ENCODE measurements at regions not wholly inside any gene's neighbourhood (a gene's known extent, or its start where the extent isn't known, plus 50 kb on each side); places are given as distances from the start of the nearest gene placed in this dataset.

DNA sequence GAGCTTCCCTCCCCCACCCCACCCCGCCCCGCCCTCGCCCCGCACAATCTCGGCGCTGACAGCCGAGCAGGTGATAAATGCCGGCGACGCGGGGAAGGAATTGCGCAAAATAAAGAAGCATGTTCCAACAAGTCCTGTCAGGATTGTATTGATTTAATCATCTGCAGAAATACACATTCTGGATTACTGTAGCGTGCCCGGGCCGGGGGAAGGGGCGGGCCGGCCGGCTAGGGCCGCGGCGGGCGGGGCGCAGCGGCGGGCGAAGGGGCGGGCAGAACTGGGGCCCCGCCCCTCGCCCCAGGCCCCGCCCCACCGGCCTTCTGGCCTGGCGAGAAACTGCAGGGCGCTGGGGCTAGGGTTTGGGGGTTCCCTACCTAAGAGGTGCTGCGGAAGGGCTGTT is 88.9 kb upstream of the PAX2 start:
- no peak overlapping the region for H3K4me3 ChIP-seq (ENCODE audit: low read depth, low read length)
- TF ChIP-seq, protein P1, sequence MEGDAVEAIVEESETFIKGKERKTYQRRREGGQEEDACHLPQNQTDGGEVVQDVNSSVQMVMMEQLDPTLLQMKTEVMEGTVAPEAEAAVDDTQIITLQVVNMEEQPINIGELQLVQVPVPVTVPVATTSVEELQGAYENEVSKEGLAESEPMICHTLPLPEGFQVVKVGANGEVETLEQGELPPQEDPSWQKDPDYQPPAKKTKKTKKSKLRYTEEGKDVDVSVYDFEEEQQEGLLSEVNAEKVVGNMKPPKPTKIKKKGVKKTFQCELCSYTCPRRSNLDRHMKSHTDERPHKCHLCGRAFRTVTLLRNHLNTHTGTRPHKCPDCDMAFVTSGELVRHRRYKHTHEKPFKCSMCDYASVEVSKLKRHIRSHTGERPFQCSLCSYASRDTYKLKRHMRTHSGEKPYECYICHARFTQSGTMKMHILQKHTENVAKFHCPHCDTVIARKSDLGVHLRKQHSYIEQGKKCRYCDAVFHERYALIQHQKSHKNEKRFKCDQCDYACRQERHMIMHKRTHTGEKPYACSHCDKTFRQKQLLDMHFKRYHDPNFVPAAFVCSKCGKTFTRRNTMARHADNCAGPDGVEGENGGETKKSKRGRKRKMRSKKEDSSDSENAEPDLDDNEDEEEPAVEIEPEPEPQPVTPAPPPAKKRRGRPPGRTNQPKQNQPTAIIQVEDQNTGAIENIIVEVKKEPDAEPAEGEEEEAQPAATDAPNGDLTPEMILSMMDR (IDR thresholded peaks at IDR 0.05; ENCODE audit: low read depth, low read length) = no peak

DNA sequence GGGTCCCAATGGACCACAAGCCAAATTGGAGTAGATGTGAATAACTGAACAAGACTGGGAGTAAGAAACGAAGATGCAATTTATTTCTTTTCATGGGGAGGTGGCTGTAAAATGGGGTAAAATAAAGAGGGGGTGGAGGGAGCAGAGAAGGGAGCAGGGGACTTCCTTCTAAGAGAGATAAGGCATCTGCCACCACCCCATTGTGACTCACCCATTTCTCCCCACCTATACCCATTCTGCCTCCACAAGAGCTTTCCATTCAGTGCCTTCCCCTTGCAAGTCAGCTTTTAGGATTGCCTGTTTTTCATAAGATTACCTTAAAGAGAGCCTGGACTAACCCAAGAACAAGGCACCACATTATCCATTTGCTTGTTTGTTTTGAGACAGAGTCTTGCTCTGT is 87.1 kb upstream of the PAX2 start:
- no peak overlapping the region for H3K4me3 ChIP-seq (ENCODE audit: low read depth, low read length)
- TF ChIP-seq, protein P1 (IDR thresholded peaks at IDR 0.05; ENCODE audit: low read depth, low read length) = no peak

DNA sequence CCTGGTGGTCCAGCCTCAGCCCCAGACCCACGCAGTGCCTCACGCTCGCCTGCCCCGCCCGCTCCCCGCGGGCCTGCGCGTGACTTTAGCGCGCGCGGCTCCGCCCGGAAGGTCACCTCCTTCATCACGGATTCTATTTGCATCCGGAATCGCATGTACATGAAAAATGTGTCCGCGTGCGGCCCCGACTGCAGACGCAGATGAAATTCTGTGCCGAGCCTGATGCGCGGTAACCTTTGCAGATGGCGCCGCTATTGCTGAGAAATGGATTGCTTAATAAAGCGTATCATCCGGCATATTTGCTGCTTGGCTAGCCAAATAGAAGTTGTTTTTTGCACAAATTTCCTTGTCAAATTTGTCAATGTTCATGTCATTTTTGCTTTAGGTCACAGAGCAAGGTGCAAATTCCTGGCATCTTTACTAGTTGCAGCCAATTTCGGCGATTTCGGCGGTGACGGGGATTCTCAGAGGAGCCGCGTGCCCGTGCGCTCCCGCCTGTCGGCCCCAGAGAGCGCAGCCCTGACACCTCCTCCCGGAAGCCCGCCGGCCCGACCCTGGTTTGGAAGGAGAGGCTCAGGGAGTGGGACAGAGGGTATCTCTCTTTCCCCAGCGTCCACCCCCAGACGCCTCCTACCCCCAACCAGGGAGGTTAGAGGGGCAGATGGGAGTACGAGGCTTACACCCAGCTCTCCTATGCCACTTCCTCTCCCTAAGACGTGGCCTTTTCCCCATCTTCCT is 85.9 kb upstream of the PAX2 start:
- no peak overlapping the region for H3K4me3 ChIP-seq (ENCODE audit: low read depth, low read length)
- TF ChIP-seq, protein P1 (IDR thresholded peaks at IDR 0.05; ENCODE audit: low read depth, low read length) = no peak

DNA sequence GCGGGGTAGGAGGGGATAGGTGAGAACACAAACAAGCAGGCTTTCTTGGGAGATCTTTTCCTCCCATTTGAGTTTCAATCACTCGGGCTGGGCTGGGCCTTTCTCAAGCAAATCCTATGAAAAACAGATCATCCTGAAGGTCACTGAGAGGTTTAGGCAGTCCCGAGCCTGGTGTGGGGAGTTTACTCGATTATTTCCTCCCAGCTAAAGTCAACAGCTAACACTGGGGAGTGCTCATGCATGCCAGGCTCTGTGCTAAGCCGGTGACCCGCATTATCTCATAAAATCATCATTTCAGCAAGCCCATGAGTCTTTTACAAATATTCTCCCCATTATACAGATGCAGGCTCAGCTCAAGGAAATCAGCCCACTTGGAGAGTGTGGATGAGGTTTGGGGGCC is 85.0 kb upstream of the PAX2 start:
- TF ChIP-seq, protein P1 (IDR thresholded peaks at IDR 0.05; ENCODE audit: low read depth, low read length) = no peak
- H3K4me3 ChIP-seq (ENCODE audit: low read depth, low read length) = no peak overlapping the region

DNA sequence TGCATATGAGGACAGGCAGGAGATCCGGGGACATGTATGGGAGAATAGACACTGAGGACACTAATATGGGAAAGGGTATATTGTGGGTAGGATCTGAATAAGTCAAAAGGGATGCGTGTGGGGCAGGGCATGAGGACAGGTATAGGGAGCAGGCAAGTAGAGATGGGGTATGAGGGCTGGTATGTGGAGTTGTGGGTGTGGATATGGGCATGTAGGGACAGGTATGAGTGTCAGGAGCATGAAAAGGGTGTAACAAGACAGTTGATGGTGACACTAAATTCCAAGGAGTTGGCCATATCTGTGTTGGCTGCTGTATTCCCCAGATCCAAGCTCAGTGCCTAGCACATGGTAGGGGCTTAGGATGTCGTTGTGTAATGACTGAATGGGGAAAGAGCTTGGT is 84.4 kb upstream of the PAX2 start:
- TF ChIP-seq, protein P1 (IDR thresholded peaks at IDR 0.05; ENCODE audit: low read depth, low read length) = no peak
- no peak overlapping the region for H3K4me3 ChIP-seq (ENCODE audit: low read depth, low read length)

DNA sequence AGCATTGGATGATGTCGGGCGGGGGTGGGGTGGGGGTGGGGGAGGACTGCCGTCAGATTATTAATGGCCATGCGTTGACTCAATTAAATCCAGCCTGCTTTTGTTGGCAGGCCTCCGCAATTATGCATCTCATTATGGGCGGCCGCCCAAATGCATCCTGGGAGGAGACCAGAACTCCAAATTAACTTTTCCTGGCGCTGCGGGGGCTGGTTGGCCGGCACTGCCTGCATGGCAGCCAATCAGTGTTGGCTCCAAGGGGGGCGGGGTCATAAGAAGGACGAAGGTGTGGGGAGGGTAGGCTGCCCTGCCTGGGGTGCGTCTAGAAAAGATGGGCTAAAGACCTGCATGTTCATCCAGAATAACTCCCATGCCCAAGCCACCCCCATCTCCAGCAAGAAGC is 83.9 kb upstream of the PAX2 start:
- TF ChIP-seq, protein P1 (IDR thresholded peaks at IDR 0.05; ENCODE audit: low read depth, low read length) = no peak

DNA sequence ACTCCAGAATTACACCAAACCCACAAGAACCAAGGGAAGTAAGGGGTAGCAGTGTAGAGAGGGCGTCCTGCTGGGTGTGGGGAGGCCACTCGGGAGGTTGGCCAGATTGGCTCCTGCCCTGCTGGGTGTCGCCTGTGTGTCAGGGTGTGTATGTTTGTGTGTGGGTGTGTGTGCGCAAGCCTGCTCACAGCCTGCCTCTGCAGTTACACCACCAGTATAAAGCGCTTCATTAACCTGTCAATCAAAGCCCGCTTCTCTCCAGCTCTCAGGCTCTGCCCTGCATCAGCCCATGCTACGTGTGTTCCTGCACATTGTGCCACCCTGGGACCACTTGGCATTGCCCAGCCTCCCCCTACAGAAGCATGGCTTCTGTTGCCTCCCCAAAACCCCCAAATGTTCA is 83.3 kb upstream of the PAX2 start:
- TF ChIP-seq, protein P1 (IDR thresholded peaks at IDR 0.05; ENCODE audit: low read depth, low read length) = no peak
- no peak overlapping the region for H3K4me3 ChIP-seq (ENCODE audit: low read depth, low read length)

More for the DNA sequence above, 83.9 kb upstream of the PAX2 start:
- no peak overlapping the region for H3K4me3 ChIP-seq (ENCODE audit: low read depth, low read length)

Measured in WI38 (cell line).